H1 (cell line): ENCODE measurements at regions not wholly inside any gene's neighbourhood (a gene's known extent, or its start where the extent isn't known, plus 50 kb on each side); places are given as distances from the start of the nearest gene placed in this dataset.

Experiments used
- SP4 ChIP-seq: IDR thresholded peaks from 2 replicates; pipeline ENCODE4 v1.6.1; 2012; ENCODE audit warnings: low read length, inconsistent platforms

GRCh38 chr5:1641560-1642166 lies 117.9 kb upstream of the LPCAT1 start (continued):
- no peak for TF ChIP-seq SP4
- TF ChIP-seq, all 59 proteins: peak for 8
